ENCODE measurements at regions not wholly inside any gene's neighbourhood (a gene's known extent, or its start where the extent isn't known, plus 50 kb on each side); places are given as distances from the start of the nearest gene placed in this dataset.

DNA sequence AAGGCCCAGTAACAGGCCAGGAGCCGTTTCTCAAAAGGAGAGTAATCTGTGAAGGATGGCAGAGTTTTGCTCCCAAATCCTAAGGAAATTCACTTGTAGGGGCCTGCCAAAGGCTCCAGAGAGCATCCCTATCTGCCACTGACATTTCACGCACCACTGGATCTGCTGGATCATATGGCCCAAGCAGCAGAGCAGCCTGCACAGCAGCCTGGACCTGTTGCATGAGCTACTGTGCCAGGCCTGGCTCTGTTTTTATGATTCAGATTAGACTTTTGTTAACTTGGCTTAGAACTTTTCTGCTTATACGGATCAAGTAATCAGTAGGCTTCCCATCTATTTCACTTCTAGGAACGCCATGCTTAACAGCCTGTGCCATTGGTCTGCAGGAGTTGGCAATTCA, 70.7 kb downstream of the CHRD start:
- H3K27me3 Mint-ChIP-seq (ENCODE audit: insufficient read depth), result no peaks in the 10 kb centered on the region
- no peaks in the 10 kb centered on the region for H3K36me3 Mint-ChIP-seq (ENCODE audit: low read depth)
- H3K4me3 Mint-ChIP-seq, result no peak overlapping the region
- DNase-seq, result no peak
- no peak overlapping the region for H3K27ac Mint-ChIP-seq
- H3K9me3 ChIP-seq (ENCODE audit: control insufficient read depth, low read length), result no peaks in the 10 kb centered on the region
- H3K27me3 ChIP-seq (ENCODE audit: control insufficient read depth, insufficient read depth, low read length, poor library complexity, severe bottlenecking), result no peaks in the 10 kb centered on the region
- TF ChIP-seq, protein P1, sequence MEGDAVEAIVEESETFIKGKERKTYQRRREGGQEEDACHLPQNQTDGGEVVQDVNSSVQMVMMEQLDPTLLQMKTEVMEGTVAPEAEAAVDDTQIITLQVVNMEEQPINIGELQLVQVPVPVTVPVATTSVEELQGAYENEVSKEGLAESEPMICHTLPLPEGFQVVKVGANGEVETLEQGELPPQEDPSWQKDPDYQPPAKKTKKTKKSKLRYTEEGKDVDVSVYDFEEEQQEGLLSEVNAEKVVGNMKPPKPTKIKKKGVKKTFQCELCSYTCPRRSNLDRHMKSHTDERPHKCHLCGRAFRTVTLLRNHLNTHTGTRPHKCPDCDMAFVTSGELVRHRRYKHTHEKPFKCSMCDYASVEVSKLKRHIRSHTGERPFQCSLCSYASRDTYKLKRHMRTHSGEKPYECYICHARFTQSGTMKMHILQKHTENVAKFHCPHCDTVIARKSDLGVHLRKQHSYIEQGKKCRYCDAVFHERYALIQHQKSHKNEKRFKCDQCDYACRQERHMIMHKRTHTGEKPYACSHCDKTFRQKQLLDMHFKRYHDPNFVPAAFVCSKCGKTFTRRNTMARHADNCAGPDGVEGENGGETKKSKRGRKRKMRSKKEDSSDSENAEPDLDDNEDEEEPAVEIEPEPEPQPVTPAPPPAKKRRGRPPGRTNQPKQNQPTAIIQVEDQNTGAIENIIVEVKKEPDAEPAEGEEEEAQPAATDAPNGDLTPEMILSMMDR (conservative IDR thresholded peaks at IDR 0.05), result no peak
- H3K4me1 ChIP-seq (ENCODE audit: control insufficient read depth, insufficient read depth, low read length), result no peaks in the 10 kb centered on the region
- H3K9me3 Mint-ChIP-seq, result no peaks in the 10 kb centered on the region
- no peak overlapping the region for H3K9ac ChIP-seq (ENCODE audit: extremely low read depth, low read length, poor library complexity, severe bottlenecking)
- H3K4me1 Mint-ChIP-seq, result no peaks in the 10 kb centered on the region
- no peak overlapping the region for H3K27ac ChIP-seq (ENCODE audit: low read depth, low read length)
- H3K36me3 ChIP-seq (ENCODE audit: control insufficient read depth, insufficient read depth, low read length), result no peaks in the 10 kb centered on the region
- H3K4me3 ChIP-seq (ENCODE audit: low read length), result no peak overlapping the region
- WGBS, 2 experiments (ENCODE audit: insufficient coverage in 1 of 2, insufficient read length in 1 of 2), result 87 to 93% methylated on average over 4 of the region's 4 CpGs

DNA sequence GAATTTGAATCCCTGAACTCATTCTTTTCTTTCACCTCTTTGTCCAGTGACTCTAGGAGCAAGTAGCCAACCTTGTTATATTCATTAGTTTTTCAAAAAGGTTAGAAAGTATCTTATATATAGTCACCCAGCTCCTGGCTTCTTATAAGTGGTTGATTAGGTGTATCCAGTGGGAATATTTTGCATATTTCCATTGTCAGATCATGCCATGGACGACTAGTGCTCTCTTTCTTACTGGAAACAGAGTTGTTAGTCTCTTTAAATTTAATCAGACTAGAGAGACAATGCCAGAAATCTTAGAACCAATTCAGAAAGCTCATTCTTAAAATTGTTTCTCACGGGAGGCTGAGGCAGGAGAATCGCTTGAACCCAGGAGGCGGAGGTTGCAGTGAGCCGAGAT, 73.4 kb downstream of the CHRD start:
- Histone ChIP-seq H3K36me3 (ENCODE audit: control insufficient read depth, insufficient read depth, low read length) (no peaks in the 10 kb centered on the region), H3K27ac (ENCODE audit: low read depth, low read length) (no peak overlapping the region), H3K4me1 (ENCODE audit: control insufficient read depth, insufficient read depth, low read length) (no peaks in the 10 kb centered on the region), H3K9ac (ENCODE audit: extremely low read depth, low read length, poor library complexity, severe bottlenecking) (no peak overlapping the region), H3K27me3 (ENCODE audit: control insufficient read depth, insufficient read depth, low read length, poor library complexity, severe bottlenecking) (no peaks in the 10 kb centered on the region), H3K9me3 (ENCODE audit: control insufficient read depth, low read length) (no peaks in the 10 kb centered on the region), H3K4me3 (ENCODE audit: low read length) (no peak overlapping the region)
- Mint-ChIP-seq H3K27ac (no peak overlapping the region), H3K4me1 (no peaks in the 10 kb centered on the region), H3K9me3 (peaks cover 8% of the 10 kb centered on the region), H3K27me3 (ENCODE audit: insufficient read depth) (peaks cover 5% of the 10 kb centered on the region), H3K36me3 (ENCODE audit: low read depth) (no peaks in the 10 kb centered on the region), H3K4me3 (no peak overlapping the region)
- 87 to 100% methylated on average over 1 to 4 of the region's 5 CpGs for WGBS, 2 experiments (ENCODE audit: insufficient coverage in 1 of 2, insufficient read length in 1 of 2)
- TF ChIP-seq, protein P1 (conservative IDR thresholded peaks at IDR 0.05), result no peak
- DNase-seq, result no peak

DNA sequence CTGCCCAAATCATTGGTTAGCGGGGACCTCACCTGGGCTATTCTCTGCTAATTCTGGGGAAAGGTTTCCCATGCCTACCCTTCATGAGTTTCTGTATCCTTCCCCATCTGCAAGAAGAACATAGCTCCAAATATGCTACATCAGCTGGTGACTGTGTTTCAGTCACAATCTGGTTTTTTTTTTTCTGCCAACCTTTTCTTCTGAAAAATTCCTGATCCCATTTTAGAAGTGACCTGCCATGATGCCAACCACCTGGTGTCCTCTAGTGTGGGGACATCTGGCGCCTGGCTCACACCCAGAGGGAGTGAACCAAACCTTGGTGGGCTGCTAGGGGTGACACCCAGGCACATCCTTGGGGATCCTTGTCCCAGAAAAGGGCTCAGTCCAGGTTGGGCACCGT, 76.1 kb downstream of the CHRD start:
- H3K4me1 Mint-ChIP-seq, result no peaks in the 10 kb centered on the region
- H3K27me3 Mint-ChIP-seq (ENCODE audit: insufficient read depth), result peaks cover 10% of the 10 kb centered on the region
- H3K27ac Mint-ChIP-seq, result no peak overlapping the region
- WGBS, 2 experiments (ENCODE audit: insufficient coverage in 1 of 2, insufficient read length in 1 of 2), result 92 to 97% methylated on average over 3 of the region's 3 CpGs
- Histone ChIP-seq H3K27me3 (ENCODE audit: control insufficient read depth, insufficient read depth, low read length, poor library complexity, severe bottlenecking) (no peaks in the 10 kb centered on the region), H3K36me3 (ENCODE audit: control insufficient read depth, insufficient read depth, low read length) (no peaks in the 10 kb centered on the region), H3K27ac (ENCODE audit: low read depth, low read length) (no peak overlapping the region), H3K9me3 (ENCODE audit: control insufficient read depth, low read length) (no peaks in the 10 kb centered on the region), H3K4me1 (ENCODE audit: control insufficient read depth, insufficient read depth, low read length) (no peaks in the 10 kb centered on the region), H3K4me3 (ENCODE audit: low read length) (no peak overlapping the region), H3K9ac (ENCODE audit: extremely low read depth, low read length, poor library complexity, severe bottlenecking) (no peak overlapping the region)
- TF ChIP-seq, protein P1 (conservative IDR thresholded peaks at IDR 0.05), result no peak
- peaks cover 11% of the 10 kb centered on the region for H3K9me3 Mint-ChIP-seq
- no peak overlapping the region for H3K4me3 Mint-ChIP-seq
- DNase-seq, result no peak
- H3K36me3 Mint-ChIP-seq (ENCODE audit: low read depth), result no peaks in the 10 kb centered on the region
